Smooth muscle cell (in vitro differentiated cells): ENCODE measurements at regions not wholly inside any gene's neighbourhood (a gene's known extent, or its start where the extent isn't known, plus 50 kb on each side); places are given as distances from the start of the nearest gene placed in this dataset.

Experiments used
- DNase-seq: peaks from one replicate; lab custom pipeline; 2025; ENCODE audit not compliant: unreplicated experiment; lab: John Stamatoyannopoulos, UW
- H2AFZ ChIP-seq: fragments of 200-600 bp; sonication (generic); 2 replicates; pipeline ENCODE4 v1.6.0; 2016; ENCODE audit warnings: antibody characterized with exemption, low read depth, mild to moderate bottlenecking
- H3F3A ChIP-seq: fragments of 200-600 bp; sonication (generic); 2 replicates; pipeline ENCODE4 v1.6.0; 2017; ENCODE audit warnings: antibody characterized with exemption, low read depth
- H3K27ac ChIP-seq: fragments of 200-600 bp; sonication (generic); 2 replicates; pipeline ENCODE4 v1.5.1; 2016; ENCODE audit warnings: low read depth, mild to moderate bottlenecking
- H3K27me3 ChIP-seq: fragments of 200-600 bp; sonication (generic); 2 replicates; pipeline ENCODE4 v1.6.1; 2016; ENCODE audit warnings: low read depth, mild to moderate bottlenecking
- H3K36me3 ChIP-seq: fragments of 200-600 bp; sonication (generic); 2 replicates; pipeline ENCODE4 v1.5.1; 2016; ENCODE audit warnings: low read depth
- H3K4me1 ChIP-seq: fragments of 200-600 bp; sonication (generic); 2 replicates; pipeline ENCODE4 v1.5.1; 2016; ENCODE audit warnings: low read depth
- H3K4me2 ChIP-seq: fragments of 200-600 bp; sonication (generic); 2 replicates; pipeline ENCODE4 v1.6.0; 2016; ENCODE audit warnings: mild to moderate bottlenecking
- H3K4me3 ChIP-seq: fragments of 200-600 bp; sonication (generic); 2 replicates; pipeline ENCODE4 v1.5.1; 2016; ENCODE audit warnings: mild to moderate bottlenecking
- H3K79me2 ChIP-seq: fragments of 200-600 bp; sonication (generic); 2 replicates; pipeline ENCODE4 v1.6.0; 2016; ENCODE audit warnings: low read depth, mild to moderate bottlenecking
- H3K9ac ChIP-seq: fragments of 200-600 bp; sonication (generic); 2 replicates; pipeline ENCODE4 v1.6.0; 2016; ENCODE audit warnings: low read depth
- H3K9me3 ChIP-seq: fragments of 200-600 bp; sonication (generic); replicated peaks from 2 replicates; pipeline ENCODE4 v1.5.1; 2016; ENCODE audit warnings: low read depth
- H4K20me1 ChIP-seq: fragments of 200-600 bp; sonication (generic); 2 replicates; pipeline ENCODE4 v1.6.0; 2016; ENCODE audit warnings: low read depth
- CTCF ChIP-seq: fragments of 200-600 bp; sonication (generic); IDR thresholded peaks from 2 replicates; pipeline ENCODE4 v1.5.1; 2017; ENCODE audit warnings: borderline replicate concordance, mild to moderate bottlenecking, antibody characterized with exemption; ENCODE audit not compliant: insufficient read depth, poor library complexity, severe bottlenecking
- WGBS: methylation state at CpG from one replicate; pipeline ENCODE4 v1.1.7; 2016; ENCODE audit warnings: low lambda C conversion rate; 5-methylcytosine and 5-hydroxymethylcytosine counted together

- Histone ChIP-seq H4K20me1 (no peaks in the 10 kb centered on the region), H3K4me1 (no peaks in the 10 kb centered on the region), H3K9me3 (no peaks in the 10 kb centered on the region), H3K36me3 (no peaks in the 10 kb centered on the region), H3K27ac (no peak overlapping the region), H3F3A (no peaks in the 10 kb centered on the region), H3K27me3 (peaks cover 1% of the 10 kb centered on the region), H3K9ac (no peak overlapping the region), H2AFZ (no peak overlapping the region), H3K79me2 (no peaks in the 10 kb centered on the region), H3K4me3 (no peak overlapping the region), H3K4me2 (no peak overlapping the region)
- TF ChIP-seq CTCF: no peak
- 95% methylated on average over 1 of the region's 1 CpG for whole genome bisulfite sequencing
- no peak for DNase-seq
Measured at GRCh38 chr4:187516224-187516623, 479.3 kb upstream of the ZFP42 start.

GRCh38 chr4:187541666-187542065, 453.9 kb upstream of the ZFP42 start:
- Histone ChIP-seq H3K4me1 (no peaks in the 10 kb centered on the region), H3K27ac (no peak overlapping the region), H4K20me1 (no peaks in the 10 kb centered on the region), H3K36me3 (no peaks in the 10 kb centered on the region), H3F3A (no peaks in the 10 kb centered on the region), H2AFZ (no peak overlapping the region), H3K9ac (no peak overlapping the region), H3K4me3 (no peak overlapping the region), H3K9me3 (no peaks in the 10 kb centered on the region), H3K4me2 (no peak overlapping the region), H3K27me3 (no peaks in the 10 kb centered on the region), H3K79me2 (no peaks in the 10 kb centered on the region)
- 91% methylated on average over 6 of the region's 6 CpGs for WGBS
- no peak for DNase-seq
- no peak for TF ChIP-seq CTCF

- H3K27me3 ChIP-seq: no peaks in the 10 kb centered on the region
- no peak overlapping the region for H3K27ac ChIP-seq
- TF ChIP-seq CTCF: no peak
- no peak overlapping the region for H3K4me3 ChIP-seq
- H3K4me2 ChIP-seq: no peak overlapping the region
- no peaks in the 10 kb centered on the region for H3K9me3 ChIP-seq
- H3K9ac ChIP-seq: no peak overlapping the region
- H4K20me1 ChIP-seq: no peaks in the 10 kb centered on the region
- no peaks in the 10 kb centered on the region for H3K4me1 ChIP-seq
- no peak overlapping the region for H2AFZ ChIP-seq
- H3K79me2 ChIP-seq: no peaks in the 10 kb centered on the region
- no peak for DNase-seq
- WGBS: 68% methylated on average over 4 of the region's 4 CpGs
- H3F3A ChIP-seq: no peaks in the 10 kb centered on the region
- H3K36me3 ChIP-seq: no peaks in the 10 kb centered on the region
Measured at GRCh38 chr4:187544461-187545053, 451.0 kb upstream of the ZFP42 start.

- DNase-seq: no peak
- Histone ChIP-seq H3K4me2 (peak overlapping the region; percentile 4), H3K27ac (no peak overlapping the region), H2AFZ (no peak overlapping the region), H3F3A (no peaks in the 10 kb centered on the region), H4K20me1 (no peaks in the 10 kb centered on the region), H3K4me3 (no peak overlapping the region), H3K79me2 (no peaks in the 10 kb centered on the region), H3K36me3 (no peaks in the 10 kb centered on the region), H3K9me3 (no peaks in the 10 kb centered on the region), H3K4me1 (no peaks in the 10 kb centered on the region), H3K27me3 (no peaks in the 10 kb centered on the region), H3K9ac (no peak overlapping the region)
- 67% methylated on average over 5 of the region's 5 CpGs for WGBS
- no peak for TF ChIP-seq CTCF
Measured at GRCh38 chr4:187547316-187547715, 448.3 kb upstream of the ZFP42 start.
